Fibroblast of gingiva (primary cell): ENCODE measurements at regions not wholly inside any gene's neighbourhood (a gene's known extent, or its start where the extent isn't known, plus 50 kb on each side); places are given as distances from the start of the nearest gene placed in this dataset.

Experiments used
- DNase-seq: peaks from one replicate; pipeline ENCODE4 v3.0.0-alpha.2; 2011; ENCODE audit warnings: low read depth

DNA sequence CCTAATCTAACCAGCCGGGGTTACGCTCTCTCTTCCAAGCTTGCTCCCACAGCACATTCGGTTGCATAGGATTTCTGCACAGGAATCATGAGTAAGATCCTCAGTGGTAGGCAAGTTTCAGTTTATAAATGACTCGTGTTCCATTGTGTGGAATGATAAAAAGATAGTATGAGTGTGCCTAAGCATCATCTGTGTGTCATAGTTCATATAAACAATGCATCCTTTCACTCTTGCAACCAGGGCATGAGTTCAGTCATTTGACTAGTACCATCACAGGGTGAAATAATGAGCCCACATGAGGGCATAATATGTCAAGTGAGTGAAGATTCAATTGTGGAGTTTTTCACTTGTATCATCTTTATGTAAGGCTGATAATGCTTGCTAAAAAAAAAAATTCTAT, 417.1 kb upstream of the CDH2 start:
- DNase-seq: peak; percentile 19

DNA sequence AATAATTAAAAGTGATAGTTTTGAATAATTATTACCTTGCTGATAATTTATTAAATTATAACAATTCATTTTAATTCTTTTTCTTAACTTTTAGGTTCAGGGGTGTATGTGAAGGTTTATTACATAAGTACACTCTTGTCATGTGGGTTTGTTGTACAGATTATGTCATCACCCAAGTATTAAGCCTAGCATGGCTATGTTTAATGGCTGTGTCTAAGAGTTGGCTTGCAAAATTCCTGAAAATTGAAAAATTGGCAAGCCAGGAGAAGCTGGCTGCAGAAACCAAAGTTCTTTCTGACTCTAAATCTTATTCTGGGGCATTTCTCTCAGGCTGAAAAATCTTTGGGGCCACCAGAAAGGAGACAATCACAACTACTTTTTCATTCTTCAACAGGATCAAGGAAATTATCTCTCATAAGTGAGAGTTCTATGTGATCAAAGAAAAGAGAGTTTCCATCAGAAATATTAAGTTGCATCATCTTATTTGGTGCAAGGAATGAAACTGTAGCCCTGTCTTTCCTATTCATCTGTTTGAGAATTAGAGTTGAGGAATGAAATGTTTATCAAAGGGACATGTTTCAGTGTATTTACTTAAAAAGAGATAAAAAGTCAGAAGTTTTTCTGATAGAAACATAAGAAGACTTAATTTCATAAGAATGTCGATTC, 412.1 kb upstream of the CDH2 start:
- DNase-seq: peak; percentile 8

DNA sequence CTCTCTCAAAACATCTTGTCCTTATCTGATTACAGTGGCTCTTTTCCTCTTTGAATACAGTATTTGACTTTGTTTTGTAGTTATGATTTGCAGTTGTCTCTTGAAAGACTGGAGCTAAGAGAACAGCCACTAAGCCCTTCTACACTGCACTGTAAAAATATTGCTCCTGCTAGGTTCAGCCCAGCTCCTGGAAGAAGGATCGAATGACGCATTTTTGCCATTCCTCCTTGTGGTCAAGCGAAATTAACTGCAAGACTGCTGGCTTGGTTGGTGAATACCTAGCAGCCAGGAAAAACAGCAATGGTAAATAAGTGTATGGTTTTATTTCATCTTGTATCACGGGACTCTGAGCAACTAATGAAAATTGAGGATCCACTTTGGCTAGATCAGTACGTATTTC, 407.8 kb upstream of the CDH2 start:
- peak; percentile 84 for DNase-seq

DNA sequence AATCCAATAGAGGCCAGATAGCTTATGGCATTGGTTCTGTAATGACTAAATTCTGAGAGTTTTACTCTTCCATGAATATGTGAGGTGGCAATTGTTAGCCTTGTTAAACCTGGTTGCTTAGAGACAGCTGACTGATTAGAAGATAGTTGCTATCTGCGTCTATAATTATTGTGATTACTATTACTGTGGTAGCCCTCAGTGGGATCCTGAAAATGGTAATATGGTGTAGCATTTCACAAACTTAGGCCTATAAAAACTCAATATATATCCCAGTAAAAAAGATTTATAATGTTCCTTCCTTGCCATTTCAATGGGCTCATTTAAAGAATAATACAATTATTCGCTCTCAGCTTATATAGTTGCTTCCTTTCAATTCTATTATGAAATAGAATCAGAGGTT, 405.8 kb upstream of the CDH2 start:
- DNase-seq: no peak

DNA sequence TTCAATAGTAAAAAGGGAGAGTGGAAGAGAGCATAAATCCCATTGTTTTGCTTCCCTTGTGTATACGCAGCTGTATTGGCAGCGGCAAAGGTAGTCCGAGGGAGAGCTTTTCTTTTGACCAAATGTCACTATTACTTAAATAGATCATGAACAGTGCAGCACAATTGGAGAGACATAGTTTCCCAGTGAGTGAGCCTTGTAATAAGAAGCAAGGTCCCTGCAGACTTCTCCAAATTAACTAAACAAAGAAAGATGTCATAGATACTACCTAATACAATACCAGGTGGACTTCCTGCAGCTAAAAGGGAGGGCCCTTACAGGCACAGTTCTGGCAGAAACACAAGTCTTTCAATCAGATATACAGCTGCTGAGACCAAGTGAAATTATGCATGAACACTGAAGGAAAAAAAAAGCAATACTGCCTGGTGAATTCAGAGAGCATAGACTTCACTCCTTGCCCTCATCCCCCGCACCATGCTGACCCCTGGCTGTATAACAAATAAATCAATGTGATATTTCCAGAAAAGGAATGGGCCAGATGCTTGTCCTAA, 404.7 kb upstream of the CDH2 start:
- DNase-seq: no peak

DNA sequence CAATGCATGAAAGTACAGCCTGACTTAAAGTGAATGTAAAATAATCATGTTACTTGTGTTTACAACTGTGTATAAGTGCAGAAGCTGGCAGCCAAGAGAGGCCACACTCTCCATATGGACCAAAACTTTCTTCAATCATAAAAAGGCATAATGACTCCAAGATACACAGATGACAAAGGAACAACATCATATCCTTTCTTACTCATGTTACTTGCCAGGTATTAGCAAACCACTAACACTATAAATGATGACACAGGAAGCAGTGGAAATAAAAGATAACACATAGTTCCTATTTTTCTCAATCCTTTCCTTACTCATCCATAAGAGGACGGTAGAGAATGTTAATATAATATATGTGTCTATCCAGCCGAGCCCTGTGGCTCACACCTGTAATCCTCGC, 400.0 kb upstream of the CDH2 start:
- DNase-seq: no peak

DNA sequence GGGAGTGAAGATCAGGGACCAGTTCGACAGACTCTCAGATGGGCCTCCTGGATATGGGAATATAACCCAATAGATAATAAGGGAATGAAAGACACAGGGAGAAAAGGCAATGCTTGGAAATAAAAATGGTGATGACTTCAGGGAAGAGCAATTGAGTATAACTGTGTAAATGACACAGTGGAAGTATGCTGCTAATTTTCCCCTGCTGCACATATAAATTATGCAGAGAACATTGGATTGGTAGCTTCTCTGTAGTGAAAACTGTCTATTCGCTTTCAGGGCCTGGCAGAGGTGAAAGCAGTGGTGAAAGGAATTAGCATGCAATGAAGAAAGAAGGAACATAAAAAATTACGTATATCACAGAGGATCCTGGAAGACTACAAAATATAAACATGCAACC, 398.2 kb upstream of the CDH2 start:
- no peak for DNase-seq

DNA sequence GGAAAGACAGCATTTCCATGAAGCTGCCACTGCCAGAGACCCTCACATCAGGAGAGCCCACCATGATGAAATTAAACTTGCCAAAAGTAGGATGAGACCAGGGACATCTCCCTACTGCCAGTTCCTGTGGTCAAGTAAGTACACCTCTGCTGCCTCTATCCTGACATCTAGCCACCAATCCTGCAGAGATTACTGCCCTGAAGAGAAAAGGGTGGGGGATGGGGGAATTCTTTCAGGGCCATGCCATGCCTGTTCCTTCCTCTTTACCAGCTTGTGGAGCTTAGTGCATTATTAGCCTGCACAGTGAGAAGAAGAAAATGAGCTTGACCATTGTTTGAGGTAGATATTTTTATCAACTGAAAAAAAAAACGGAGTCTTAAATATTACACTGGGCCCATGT, 397.2 kb upstream of the CDH2 start:
- no peak for DNase-seq

DNA sequence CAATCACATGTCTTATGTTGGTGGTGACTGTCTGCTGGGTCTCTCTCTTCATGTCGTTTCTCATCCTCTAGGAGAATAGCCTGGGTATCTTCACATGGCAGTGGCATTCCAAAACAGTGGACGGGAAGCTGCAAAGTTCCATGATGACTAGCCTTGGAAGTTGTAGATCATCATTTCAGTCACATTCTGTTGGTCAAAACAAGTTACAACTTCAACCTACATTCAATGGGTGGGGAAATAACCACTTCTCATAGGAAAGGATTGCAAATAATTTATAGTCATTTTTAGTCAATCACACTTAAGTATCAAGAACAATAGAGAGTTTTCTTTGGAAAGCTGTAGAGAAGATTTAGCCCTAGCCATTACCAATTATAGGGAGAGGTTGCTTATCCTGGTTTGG, 395.0 kb upstream of the CDH2 start:
- DNase-seq: no peak

DNA sequence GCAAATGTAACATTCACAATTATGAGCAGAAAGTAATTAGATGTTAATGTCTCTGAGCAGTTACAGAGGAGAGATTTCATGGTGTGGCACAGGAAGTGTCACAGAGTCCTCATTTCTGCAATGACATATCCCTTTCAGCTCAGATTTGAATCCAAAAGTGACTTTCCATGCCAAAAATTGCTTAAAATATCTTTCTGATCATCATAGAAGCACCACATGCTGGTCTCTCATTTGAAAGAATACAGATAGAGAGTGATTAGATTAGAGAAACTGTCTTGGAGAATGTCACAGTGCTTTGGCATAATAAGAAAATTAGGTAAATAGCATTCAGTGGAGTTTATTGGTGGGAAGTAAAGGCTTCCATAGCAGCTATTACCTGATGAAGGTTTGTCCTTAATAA, 383.4 kb upstream of the CDH2 start:
- no peak for DNase-seq

DNA sequence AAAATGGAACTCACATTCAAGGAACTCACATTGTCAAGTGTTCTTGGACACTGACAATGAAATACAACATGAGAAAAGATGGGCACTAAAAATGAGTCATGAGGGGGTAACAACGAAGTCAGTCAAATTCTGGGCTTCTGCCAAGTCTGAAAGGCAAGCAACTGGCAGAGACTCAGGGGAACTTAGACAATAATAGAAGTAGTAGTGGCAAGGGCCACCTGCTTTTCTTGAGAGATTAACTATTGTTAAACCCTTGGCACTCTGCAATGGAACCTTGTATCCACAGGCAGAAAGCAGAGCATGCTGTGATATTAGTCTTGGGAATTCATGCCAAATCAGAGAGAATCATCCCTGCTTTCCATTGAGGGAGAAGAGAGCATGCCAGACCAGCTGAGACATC, 382.6 kb upstream of the CDH2 start:
- DNase-seq: no peak

DNA sequence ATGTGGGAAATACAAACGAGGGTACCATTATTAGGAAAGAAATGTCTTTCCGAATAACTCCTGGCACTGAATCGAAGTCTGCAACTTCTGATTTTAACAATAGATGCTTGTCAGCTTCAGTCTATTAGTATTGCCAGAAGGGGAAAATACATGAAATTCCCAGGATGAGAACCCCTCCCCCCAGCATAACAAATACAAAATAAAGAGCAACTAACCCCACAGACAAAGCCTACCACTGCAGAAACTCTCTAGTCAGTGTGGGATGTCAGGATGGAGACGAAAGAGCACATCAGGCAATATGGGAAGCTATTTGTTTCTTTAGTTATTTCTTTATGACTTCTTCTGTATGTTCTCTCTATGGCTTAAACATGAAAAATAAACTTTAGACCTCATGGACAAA, 365.0 kb upstream of the CDH2 start:
- DNase-seq: no peak

DNA sequence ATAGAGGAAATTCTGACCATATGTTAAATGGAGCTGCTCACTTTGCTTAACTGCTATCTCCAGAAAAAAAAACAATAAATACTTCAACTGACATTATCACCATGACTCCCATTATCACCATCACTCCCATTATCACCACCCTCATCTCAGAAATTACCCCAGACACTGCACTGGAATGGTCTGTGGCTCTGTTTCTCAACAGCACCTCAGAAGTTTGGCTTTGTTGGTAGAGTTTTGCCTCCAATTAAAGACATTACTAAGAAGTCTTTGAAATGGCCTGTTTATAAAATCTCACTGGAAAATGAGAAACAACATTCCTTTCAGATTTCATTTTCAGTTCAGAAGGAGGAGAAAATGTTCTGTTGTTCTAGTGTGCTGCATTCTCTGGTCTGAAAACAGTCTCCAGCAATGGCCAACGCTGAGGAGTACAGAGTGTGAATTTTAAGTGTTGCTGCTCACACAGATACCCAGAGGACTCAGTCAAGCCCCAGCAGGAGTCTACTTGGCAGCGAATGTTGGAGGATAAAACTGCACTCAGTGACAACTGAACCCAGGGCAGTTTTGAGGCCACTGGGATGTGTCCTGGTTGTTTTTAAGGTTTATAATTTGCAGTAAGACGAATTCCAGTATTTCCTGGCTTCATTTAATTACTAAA, 364.5 kb upstream of the CDH2 start:
- peak; percentile 2 for DNase-seq

DNA sequence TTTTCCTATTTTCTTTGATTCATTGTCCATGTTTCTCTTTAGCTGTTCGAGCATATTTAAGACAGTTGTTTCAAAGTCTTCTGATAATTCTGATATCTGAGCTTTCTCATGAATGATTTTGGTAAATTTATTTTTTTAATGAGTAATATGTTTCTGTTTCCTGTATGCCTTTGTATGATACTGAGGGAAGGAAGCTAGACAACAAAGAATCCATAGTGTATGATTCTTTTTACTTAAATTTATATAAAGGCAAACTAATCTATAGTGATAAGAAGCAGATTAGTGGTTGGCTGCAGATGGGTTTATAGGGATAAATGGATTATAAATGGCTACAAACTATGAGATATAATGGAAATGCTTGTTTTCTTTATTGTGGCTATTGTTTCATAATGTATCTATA, 352.7 kb upstream of the CDH2 start:
- DNase-seq: no peak

DNA sequence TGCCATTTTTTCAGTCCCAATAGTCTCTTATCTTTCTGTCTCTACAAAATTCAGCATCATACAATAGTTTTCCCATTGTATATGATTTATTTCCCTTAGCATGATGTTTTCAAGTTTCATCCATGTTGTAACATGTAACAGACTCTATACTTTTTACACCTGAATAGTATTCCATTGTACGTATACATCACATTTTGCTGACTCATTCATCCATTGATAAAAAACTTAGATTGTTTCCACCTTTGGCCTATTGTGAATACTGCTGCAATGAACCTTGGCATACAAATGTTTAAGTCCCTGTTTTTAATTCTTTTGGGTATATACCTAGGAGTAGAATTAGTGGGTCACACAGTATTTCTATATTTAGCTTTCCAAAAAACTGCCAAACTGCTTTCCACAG, 349.3 kb upstream of the CDH2 start:
- no peak for DNase-seq

DNA sequence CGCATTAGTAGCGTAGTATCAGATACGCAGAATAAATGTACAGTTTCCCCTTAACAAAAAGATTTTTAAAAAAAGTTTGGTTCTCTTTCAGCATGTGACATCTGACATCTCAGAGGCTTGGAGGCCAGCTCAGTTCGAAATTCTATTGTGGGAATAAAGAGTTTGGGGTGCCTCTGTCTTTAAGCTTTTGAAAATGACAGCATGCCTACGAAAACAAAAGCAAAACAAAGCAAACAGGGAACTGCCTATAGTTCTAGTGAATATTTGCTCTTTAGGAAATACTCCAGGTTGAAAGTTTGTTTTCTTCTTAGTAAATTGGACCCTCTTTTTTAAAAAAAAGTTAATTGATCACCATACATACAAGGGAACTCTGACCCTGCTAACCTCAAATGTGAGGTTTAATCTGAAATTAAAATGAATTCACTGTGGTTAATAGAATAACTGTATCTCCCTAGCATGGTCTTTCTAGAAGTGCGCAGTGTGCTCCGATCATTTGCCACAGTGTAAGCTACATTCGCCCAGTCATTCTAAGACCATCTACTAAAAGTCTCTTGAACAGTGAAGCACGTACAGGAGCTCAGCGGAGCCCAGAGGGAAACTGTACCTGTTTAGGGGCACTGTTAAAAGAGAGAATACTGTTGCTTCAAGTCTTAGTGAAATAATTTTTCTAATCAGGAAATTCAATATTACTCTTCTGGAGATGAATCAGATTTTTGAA, 347.0 kb upstream of the CDH2 start:
- DNase-seq: no peak

DNA sequence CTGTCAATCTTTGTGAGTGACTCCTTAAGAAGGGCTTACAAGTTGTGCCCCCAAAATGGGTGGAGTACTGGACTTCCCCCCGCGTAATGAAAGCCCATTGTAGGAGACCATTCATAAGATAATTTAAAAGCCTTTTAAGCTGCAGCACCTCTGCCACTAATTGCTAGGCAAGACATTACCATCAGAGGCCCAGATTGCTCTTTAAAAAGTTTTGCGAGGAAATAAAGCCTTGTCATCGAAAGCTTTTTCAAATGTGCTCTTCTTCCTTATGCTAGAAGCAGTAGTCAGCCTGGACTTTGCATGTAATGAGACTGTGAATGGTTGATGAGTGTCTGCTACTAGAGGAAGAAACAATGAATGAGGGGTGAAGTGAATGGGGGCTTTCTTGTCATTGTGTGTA, 345.3 kb upstream of the CDH2 start:
- no peak for DNase-seq

DNA sequence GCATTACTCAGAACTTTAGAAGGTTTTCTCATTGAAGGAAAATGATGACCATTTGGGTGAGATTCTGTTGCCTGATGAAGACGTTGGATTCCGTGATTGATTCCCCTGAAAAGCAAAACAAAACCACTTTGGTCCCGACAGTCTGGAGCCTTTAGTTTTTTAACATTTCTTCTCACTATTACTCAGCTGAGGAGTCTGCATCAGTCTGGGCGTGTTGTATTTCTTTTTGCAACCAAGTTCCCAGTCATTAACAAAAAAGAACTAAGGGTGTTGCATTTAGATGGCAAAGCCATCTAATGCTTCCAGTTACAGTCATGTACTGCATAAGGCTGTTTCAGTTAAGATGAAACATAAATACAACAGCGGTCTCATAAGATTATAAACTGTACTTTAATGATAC, 343.1 kb upstream of the CDH2 start:
- DNase-seq: no peak

DNA sequence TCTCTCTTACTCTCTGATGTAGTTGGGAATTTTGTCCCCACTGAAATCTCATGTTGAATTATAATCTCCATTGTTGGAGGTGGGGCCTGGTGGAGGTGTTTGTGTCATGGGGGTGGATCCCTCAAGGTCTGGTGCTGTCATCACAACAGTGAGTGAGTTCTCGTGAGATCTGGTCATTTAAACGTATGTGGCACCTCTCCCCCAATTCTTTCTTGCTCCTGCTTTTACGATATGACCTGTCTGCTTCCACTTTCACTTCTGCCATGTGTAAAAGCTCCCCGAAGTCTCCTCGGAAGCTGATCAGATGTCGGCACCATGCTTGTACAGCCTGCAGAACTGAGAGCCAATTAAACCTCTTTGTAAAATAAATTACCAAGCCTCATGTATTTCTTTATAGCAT, 337.8 kb upstream of the CDH2 start:
- no peak for DNase-seq

DNA sequence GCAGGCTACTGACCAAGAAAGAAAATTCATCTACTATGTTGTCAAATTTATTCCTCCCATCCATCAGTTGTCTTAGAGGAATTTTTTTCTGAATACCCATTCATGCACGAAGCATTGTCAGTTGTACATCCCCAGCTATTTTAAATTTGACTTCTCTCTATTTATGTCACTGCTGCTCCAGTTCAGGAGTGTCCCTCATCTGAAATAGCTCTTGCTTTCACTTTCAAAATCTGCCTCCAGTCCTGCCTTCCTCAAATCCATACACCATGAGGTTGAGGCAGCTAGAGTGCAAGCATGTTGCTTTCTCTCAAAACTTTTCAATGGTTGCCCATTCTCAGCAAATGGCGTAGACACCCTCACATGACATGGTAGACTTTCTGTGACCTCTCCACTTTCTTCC, 335.4 kb upstream of the CDH2 start:
- DNase-seq: no peak

DNA sequence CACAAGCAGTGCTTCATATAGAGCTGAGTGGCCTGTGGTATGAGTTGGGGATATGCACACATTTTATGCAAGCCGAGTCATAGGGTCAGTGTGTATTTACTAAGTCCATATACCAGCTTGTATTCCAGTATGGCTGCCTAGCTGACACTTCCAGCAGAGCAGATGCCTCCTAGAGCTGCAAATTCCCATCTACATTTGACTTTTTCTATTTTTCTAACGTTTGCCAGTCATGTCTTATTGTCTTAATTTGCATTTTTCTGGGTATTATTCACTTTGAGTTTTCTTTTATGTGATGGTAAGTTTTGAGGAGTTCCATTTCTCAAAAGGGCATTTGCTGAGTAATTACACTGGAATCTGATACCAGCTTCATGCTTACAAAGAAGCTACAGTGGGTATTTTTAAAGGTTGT, 334.5 kb upstream of the CDH2 start:
- peak; percentile 15 for DNase-seq

DNA sequence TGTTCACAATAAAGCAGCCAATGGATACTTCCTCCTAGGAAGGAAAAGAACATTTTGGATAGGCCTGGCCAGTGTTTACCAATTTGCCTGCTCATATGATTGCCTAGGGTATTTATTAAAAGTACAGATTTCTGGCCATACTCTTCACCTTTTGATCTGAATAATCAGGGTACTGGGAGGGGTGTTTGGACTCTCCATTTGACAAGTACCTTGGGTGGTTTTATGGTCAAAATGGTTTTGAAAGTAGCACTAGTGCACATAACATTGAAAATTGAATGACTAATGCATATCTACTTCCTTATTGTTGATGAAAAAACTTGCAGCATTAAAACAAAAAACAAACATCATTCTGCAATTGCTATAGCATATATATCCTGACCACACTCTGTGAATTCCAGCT, 333.3 kb upstream of the CDH2 start:
- no peak for DNase-seq

DNA sequence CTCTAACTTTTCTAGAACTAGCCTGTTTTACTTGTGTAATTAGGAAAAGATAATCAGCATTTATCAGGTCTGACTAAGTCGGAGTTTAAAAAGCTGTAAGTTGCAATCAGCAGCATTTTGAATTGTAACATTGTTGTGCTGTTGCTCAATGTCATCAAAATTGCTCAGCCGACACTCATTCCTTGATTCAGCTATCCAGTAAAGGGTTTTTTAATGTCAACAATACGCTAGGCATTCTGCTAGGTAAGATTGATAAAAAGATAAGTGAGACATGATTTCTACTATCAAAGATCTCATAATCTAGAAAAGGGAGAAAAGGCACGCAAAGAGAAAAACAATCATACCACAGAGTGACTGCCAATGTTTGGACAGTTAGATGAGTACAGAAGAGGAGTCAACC, 327.1 kb upstream of the CDH2 start:
- DNase-seq: no peak
